ENCODE measurements at regions not wholly inside any gene's neighbourhood (a gene's known extent, or its start where the extent isn't known, plus 50 kb on each side); places are given as distances from the start of the nearest gene placed in this dataset.
"Not testable (repeated sequence)": the region's sequence is repeated elsewhere in the genome, so short reads cannot be mapped to it uniquely, and the experiment has no call there.

- H3K4me1 Mint-ChIP-seq (ENCODE audit: low read depth in 2 of 2), result no peaks in the 10 kb centered on the region
- no peak overlapping the region for H3K4me3 Mint-ChIP-seq
- ATAC-seq (no peak), DNase-seq (ENCODE audit: low spot score) (no peak)
- H3K36me3 Mint-ChIP-seq, result no peaks in the 10 kb centered on the region
- no peaks in the 10 kb centered on the region for H3K27me3 Mint-ChIP-seq
- H3K9me3 Mint-ChIP-seq, result peaks cover 16% of the 10 kb centered on the region
- H3K27ac Mint-ChIP-seq, result no peak overlapping the region
Observed at GRCh38 chr6:81515562-81516453, 236.7 kb downstream of the TENT5A start.

- H3K4me1 Mint-ChIP-seq (ENCODE audit: low read depth in 2 of 2); ATAC-seq; DNase-seq (ENCODE audit: low spot score); H3K36me3 Mint-ChIP-seq; H3K27ac Mint-ChIP-seq; H3K27me3 Mint-ChIP-seq; H3K4me3 Mint-ChIP-seq: not testable (repeated sequence)
- peaks cover 18% of the 10 kb centered on the region for H3K9me3 Mint-ChIP-seq
Observed at GRCh38 chr6:81514195-81514594, 238.3 kb downstream of the TENT5A start.

- H3K27ac Mint-ChIP-seq, result no peak overlapping the region
- ATAC-seq (no peak), DNase-seq (ENCODE audit: low spot score) (no peak)
- no peaks in the 10 kb centered on the region for H3K27me3 Mint-ChIP-seq
- H3K9me3 Mint-ChIP-seq, result peaks cover 20% of the 10 kb centered on the region
- H3K4me3 Mint-ChIP-seq, result no peak overlapping the region
- H3K36me3 Mint-ChIP-seq, result peaks cover 6% of the 10 kb centered on the region
- no peaks in the 10 kb centered on the region for H3K4me1 Mint-ChIP-seq (ENCODE audit: low read depth in 2 of 2)
Observed at GRCh38 chr6:81511423-81511822, 241.1 kb downstream of the TENT5A start.

GRCh38 chr6:81495999-81496398 is 256.5 kb downstream of the TENT5A start:
- Mint-ChIP-seq H3K27me3 (no peaks in the 10 kb centered on the region), H3K4me1 (ENCODE audit: low read depth in 2 of 2) (no peaks in the 10 kb centered on the region), H3K27ac (no peak overlapping the region), H3K4me3 (no peak overlapping the region), H3K36me3 (no peaks in the 10 kb centered on the region), H3K9me3 (peaks cover 22% of the 10 kb centered on the region)
- no peak for DNase-seq (ENCODE audit: low spot score)
- no peak for ATAC-seq

- peaks cover 17% of the 10 kb centered on the region for H3K9me3 Mint-ChIP-seq
- ATAC-seq (no peak), DNase-seq (ENCODE audit: low spot score) (no peak)
- H3K36me3 Mint-ChIP-seq, result no peaks in the 10 kb centered on the region
- H3K4me3 Mint-ChIP-seq, result no peak overlapping the region
- H3K4me1 Mint-ChIP-seq (ENCODE audit: low read depth in 2 of 2), result no peaks in the 10 kb centered on the region
- H3K27me3 Mint-ChIP-seq, result no peaks in the 10 kb centered on the region
- no peak overlapping the region for H3K27ac Mint-ChIP-seq
Observed at GRCh38 chr6:81491454-81492101, 260.9 kb downstream of the TENT5A start.

- no peaks in the 10 kb centered on the region for H3K4me1 Mint-ChIP-seq (ENCODE audit: low read depth in 2 of 2)
- peaks cover 8% of the 10 kb centered on the region for H3K9me3 Mint-ChIP-seq
- H3K4me3 Mint-ChIP-seq, result no peak overlapping the region
- ATAC-seq, result no peak
- no peaks in the 10 kb centered on the region for H3K36me3 Mint-ChIP-seq
- no peaks in the 10 kb centered on the region for H3K27me3 Mint-ChIP-seq
- DNase-seq (ENCODE audit: low spot score), result no peak
- H3K27ac Mint-ChIP-seq, result no peak overlapping the region
Observed at GRCh38 chr6:81487489-81487888, 265.0 kb downstream of the TENT5A start.

- DNase-seq (ENCODE audit: low spot score), result no peak
- Mint-ChIP-seq H3K4me3 (no peak overlapping the region), H3K27ac (no peak overlapping the region), H3K9me3 (peaks cover 8% of the 10 kb centered on the region), H3K27me3 (no peaks in the 10 kb centered on the region), H3K4me1 (ENCODE audit: low read depth in 2 of 2) (no peaks in the 10 kb centered on the region), H3K36me3 (no peaks in the 10 kb centered on the region)
- ATAC-seq, result no peak
Observed at GRCh38 chr6:81486234-81486633, 266.2 kb downstream of the TENT5A start.

- no peaks in the 10 kb centered on the region for H3K4me1 Mint-ChIP-seq (ENCODE audit: low read depth in 2 of 2)
- H3K36me3 Mint-ChIP-seq, result no peaks in the 10 kb centered on the region
- no peaks in the 10 kb centered on the region for H3K27me3 Mint-ChIP-seq
- ATAC-seq (no peak), DNase-seq (ENCODE audit: low spot score) (no peak)
- H3K9me3 Mint-ChIP-seq, result peaks cover 8% of the 10 kb centered on the region
- no peak overlapping the region for H3K27ac Mint-ChIP-seq
- no peak overlapping the region for H3K4me3 Mint-ChIP-seq
Observed at GRCh38 chr6:81485395-81485794, 267.1 kb downstream of the TENT5A start.

GRCh38 chr6:81484251-81484650 is 268.2 kb downstream of the TENT5A start:
- Mint-ChIP-seq H3K4me3 (no peak overlapping the region), H3K9me3 (peaks cover 5% of the 10 kb centered on the region), H3K36me3 (no peaks in the 10 kb centered on the region), H3K27me3 (no peaks in the 10 kb centered on the region), H3K27ac (no peak overlapping the region), H3K4me1 (ENCODE audit: low read depth in 2 of 2) (no peaks in the 10 kb centered on the region)
- ATAC-seq (no peak), DNase-seq (ENCODE audit: low spot score) (no peak)

- Mint-ChIP-seq H3K36me3 (no peaks in the 10 kb centered on the region), H3K4me1 (ENCODE audit: low read depth in 2 of 2) (no peaks in the 10 kb centered on the region), H3K4me3 (no peak overlapping the region), H3K27ac (no peak overlapping the region), H3K9me3 (peaks cover 8% of the 10 kb centered on the region), H3K27me3 (no peaks in the 10 kb centered on the region)
- DNase-seq (ENCODE audit: low spot score) (no peak), ATAC-seq (no peak)
Observed at GRCh38 chr6:81480139-81480538, 272.3 kb downstream of the TENT5A start.

GRCh38 chr6:81476881-81477280 is 275.6 kb downstream of the TENT5A start:
- H3K27ac Mint-ChIP-seq, result no peak overlapping the region

GRCh38 chr6:81475646-81476045 is 276.8 kb downstream of the TENT5A start:
- H3K9me3 Mint-ChIP-seq, result peaks cover 10% of the 10 kb centered on the region

More at GRCh38 chr6:81476881-81477280, 275.6 kb downstream of the TENT5A start:
- Mint-ChIP-seq H3K4me1 (ENCODE audit: low read depth in 2 of 2) (no peaks in the 10 kb centered on the region), H3K36me3 (no peaks in the 10 kb centered on the region), H3K9me3 (peaks cover 8% of the 10 kb centered on the region), H3K4me3 (no peak overlapping the region), H3K27me3 (no peaks in the 10 kb centered on the region)
- ATAC-seq, result no peak
- DNase-seq (ENCODE audit: low spot score), result no peak

GRCh38 chr6:81465859-81466258 is 286.6 kb downstream of the TENT5A start:
- Mint-ChIP-seq H3K4me1 (ENCODE audit: low read depth in 2 of 2) (no peaks in the 10 kb centered on the region), H3K27me3 (no peaks in the 10 kb centered on the region), H3K36me3 (no peaks in the 10 kb centered on the region), H3K9me3 (peaks cover 21% of the 10 kb centered on the region), H3K27ac (no peak overlapping the region), H3K4me3 (no peak overlapping the region)
- DNase-seq (ENCODE audit: low spot score) (no peak), ATAC-seq (no peak)

More at GRCh38 chr6:81475646-81476045, 276.8 kb downstream of the TENT5A start:
- Mint-ChIP-seq H3K4me1 (ENCODE audit: low read depth in 2 of 2) (no peaks in the 10 kb centered on the region), H3K27ac (no peak overlapping the region), H3K36me3 (no peaks in the 10 kb centered on the region), H3K27me3 (no peaks in the 10 kb centered on the region), H3K4me3 (no peak overlapping the region)
- no peak for ATAC-seq
- no peak for DNase-seq (ENCODE audit: low spot score)

- DNase-seq (ENCODE audit: low spot score) (no peak), ATAC-seq (no peak)
- Mint-ChIP-seq H3K4me1 (ENCODE audit: low read depth in 2 of 2) (no peaks in the 10 kb centered on the region), H3K36me3 (no peaks in the 10 kb centered on the region), H3K9me3 (peaks cover 9% of the 10 kb centered on the region), H3K27me3 (no peaks in the 10 kb centered on the region), H3K27ac (no peak overlapping the region), H3K4me3 (no peak overlapping the region)
Observed at GRCh38 chr6:81456416-81456815, 296.1 kb downstream of the TENT5A start.
